ENCODE measurements at regions not wholly inside any gene's neighbourhood (a gene's known extent, or its start where the extent isn't known, plus 50 kb on each side); places are given as distances from the start of the nearest gene placed in this dataset.

DNA sequence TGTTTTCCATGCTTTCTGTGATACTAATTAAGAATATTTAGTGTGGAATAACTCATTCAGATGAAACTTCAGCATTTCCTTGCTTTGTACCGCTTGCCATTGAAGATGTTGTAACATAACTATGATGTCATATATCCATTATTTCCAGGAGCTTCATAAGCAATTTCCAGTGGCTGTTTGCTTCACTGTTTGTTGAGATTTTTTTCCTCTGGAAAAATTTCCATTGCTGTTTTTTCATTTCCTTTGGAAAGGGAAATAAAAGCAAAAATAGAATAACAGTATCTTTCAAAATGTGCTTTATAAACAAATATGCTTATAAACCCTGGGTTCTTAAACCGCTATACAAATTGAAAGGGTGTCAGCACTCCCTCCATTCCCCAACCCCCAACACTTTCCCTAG is 319.6 kb upstream of the SEMA6D start:
- DNase-seq = no peak

DNA sequence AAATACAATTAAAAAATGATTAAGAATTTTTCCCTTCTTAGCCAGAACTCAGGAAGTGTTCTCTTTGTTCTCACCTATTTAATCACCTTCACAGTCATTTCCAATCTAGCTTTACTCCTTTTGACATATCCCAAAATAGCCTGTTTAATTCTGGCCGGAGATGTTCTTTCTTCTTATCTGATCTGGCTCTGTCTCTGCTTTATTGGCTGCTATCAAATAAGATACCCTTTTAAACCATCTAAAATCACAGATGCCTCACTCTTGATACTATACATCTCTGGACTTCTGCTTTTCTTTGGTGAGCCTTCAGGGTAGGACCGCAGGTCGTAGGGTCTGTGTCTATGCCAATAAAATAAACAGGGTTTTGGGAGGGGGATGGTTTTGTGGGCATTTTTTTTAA is 319.2 kb upstream of the SEMA6D start:
- DNase-seq = no peak

- DNase-seq = no peak
Measured at GRCh38 chr15:47398594-47398993, 318.7 kb upstream of the SEMA6D start.

DNA sequence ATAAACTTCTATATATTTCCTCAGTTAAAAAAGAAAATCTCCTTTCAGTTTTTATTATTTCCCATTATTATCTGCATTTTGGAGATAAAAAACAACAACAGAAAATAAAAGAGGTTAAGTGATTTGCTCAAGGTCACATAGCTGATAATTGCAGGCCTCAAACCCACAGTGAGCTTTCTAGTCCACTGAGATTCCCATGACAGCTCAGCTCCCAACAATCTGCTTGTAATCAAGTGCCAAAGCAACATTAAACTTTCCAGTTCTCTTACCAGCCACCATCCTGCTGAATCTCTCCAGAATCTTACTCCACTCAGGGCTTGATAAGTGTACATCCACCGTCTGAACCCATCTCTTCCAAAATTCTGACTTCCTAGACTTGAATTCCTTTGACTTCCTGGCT is 318.2 kb upstream of the SEMA6D start:
- no peak for DNase-seq

- DNase-seq = no peak
Measured at GRCh38 chr15:47400603-47401002, 316.7 kb upstream of the SEMA6D start.

GRCh38 chr15:47401427-47401826 is 315.9 kb upstream of the SEMA6D start:
- no peak for DNase-seq

DNA sequence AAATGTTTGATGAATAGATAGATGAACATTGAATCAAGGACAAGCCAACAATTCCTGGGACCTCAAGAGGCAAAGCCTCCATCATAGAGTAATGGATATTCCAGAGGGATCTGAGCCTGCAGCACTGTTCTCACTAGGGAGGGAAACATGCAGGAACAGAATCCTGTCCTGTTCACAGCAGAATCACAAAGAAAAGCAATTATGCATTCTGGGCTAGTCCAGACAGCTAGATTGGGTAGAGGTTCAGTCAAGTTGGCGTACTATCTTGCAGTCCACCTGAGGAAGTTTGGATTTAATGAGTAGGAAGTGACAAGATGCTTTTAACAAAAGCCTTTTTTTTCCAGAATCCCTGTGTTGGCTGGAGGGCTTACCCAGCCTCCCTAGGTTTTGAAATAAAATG is 314.5 kb upstream of the SEMA6D start:
- no peak for DNase-seq

DNA sequence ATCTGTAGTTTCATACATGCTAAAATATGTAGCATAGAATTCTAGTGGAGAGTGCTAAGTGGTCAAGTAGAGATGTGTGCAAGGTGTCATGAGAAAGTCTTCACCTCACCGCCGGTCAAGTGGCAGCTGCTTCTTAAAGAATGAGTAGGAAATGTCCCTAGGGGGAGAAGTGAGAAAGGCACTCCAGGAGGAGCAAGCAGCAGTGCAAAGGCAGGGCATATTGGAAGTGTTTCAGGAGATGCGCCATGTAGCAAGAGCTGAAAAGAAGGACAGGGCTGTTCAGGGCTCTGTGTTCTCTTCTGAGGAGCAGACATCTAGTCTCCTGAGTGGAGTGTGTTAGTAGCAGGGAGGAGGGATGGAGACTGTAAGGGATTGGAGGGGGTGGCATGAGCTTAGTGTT is 312.4 kb upstream of the SEMA6D start:
- DNase-seq = no peak

GRCh38 chr15:47405365-47406162 is 311.7 kb upstream of the SEMA6D start:
- DNase-seq = no peak

GRCh38 chr15:47407692-47408091 is 309.6 kb upstream of the SEMA6D start:
- peak; percentile 14 for DNase-seq

- DNase-seq = no peak
Measured at GRCh38 chr15:47409038-47409437, 308.3 kb upstream of the SEMA6D start.

GRCh38 chr15:47409600-47409999 is 307.7 kb upstream of the SEMA6D start:
- DNase-seq = peak; percentile 15

GRCh38 chr15:47410247-47410646 is 307.1 kb upstream of the SEMA6D start:
- no peak for DNase-seq

DNA sequence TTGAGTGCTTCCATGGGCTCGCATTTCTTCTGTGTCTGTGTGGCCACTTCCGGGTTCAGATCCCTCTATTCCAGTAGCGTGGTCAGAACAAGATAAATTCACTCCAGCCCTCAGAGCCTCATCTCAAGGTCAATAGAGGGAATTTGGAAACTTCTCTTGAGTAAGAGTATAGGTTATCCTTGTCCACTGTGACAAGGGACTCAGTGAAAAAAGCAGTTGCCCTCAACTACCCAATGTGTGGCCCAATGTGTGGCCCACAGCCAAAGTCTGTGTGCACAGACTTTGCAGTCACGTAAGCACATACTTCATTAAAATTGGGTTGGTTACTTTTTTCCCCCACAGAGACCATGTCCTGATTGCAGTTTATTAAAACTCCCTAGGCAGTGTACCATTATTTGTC is 305.6 kb upstream of the SEMA6D start:
- DNase-seq = no peak

- DNase-seq = no peak
Measured at GRCh38 chr15:47412136-47412535, 305.2 kb upstream of the SEMA6D start.

DNA sequence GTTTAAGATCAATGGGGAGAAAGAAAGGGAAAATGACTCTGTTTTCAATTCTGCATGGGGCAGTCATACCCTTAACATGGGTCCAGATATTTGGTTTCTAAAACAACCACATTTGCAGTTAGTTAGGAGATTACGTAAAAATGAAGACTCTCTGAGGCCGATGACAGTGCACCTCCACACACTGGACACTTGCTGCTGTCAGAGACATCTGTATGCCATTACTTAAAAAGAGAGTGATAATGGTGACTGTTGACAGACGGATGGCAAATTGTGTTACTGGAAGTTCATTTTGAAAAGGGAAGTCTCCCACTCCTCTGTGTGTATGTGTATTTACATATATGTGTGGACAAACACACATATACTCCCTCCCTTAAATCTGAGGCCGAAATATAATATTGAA is 304.5 kb upstream of the SEMA6D start:
- DNase-seq = no peak

DNA sequence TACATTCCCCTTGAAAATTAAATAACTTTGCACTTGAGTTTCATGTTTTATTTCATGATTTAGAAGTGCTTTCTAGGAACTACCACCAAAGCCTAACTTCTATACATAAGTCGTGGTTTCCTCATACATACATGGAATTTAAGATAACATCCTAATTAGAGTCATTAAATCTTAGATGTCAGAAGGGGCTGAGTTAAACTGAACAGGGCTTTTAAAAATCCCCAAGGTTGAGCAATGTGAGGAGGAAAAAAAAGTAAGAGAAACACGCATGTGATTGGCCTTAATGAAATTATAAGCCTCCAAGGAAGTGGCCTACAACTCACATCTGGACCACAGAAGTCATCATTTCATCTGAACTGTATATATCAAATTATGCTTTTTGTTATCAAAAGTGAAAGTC is 303.1 kb upstream of the SEMA6D start:
- DNase-seq = no peak

DNA sequence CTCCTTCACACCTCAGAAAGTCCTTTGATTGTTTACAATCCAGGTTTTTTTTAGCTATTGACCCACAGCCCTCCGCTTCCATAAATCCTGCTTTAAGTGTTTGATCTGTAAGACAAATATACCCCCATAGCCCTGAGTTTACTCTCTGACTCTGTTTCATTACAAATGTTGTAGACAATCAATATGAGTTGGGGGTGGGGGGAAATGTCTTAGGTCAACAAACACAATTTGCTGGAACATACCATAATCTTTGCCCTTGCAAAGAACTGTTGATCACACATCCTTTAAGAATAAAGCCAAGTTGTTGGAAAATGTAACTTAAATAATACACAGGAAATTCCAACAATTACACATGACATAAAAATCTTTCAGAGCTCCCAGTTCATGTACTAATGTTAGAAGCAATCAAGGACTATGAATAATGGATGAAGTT is 301.8 kb upstream of the SEMA6D start:
- peak; percentile 9 for DNase-seq

- no peak for DNase-seq
Measured at GRCh38 chr15:47422881-47423665, 294.2 kb upstream of the SEMA6D start.

GRCh38 chr15:47427463-47427862 is 289.8 kb upstream of the SEMA6D start:
- peak; percentile 18 for DNase-seq

GRCh38 chr15:47429376-47429775 is 287.9 kb upstream of the SEMA6D start:
- DNase-seq = no peak

DNA sequence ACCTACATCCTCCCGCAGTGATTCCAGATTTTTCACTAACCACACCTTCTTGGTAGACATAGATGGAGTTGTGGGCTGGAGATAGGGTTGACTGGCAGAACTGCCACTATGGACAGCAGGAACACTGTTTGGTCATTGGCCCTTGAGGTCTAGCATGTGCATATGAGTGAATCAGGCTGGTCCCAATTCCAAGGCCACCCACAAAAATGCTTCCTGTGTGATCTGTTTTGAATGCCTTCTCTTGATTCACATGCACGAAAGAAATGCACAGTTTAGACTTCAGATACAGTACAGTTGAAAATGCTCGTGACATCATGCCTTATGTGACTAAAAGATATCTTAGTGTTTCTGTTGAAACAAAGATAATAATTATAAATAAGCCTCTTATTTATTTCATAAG is 285.8 kb upstream of the SEMA6D start:
- peak; percentile 12 for DNase-seq

DNA sequence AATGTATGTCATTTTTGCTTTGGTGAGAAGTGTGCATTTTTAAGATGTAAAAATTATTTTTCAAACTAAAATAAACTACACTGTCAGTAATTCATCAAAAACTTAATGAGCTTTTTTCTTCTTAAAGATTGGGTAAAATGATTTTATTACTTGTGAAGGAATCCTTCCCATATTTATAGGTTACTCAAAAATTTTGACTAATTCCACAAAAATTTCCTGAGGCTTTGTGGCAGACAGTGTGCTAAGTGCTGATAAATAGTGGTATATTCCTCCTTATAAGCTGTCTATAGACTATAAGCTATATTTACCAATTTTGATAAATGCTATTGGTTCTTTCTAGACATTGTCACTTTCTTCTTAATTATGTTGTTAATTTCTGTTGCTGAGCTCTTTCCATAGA is 284.5 kb upstream of the SEMA6D start:
- no peak for DNase-seq

GRCh38 chr15:47434596-47434995 is 282.7 kb upstream of the SEMA6D start:
- no peak for DNase-seq

All from NCI-H226 (cell line).